OCI-LY3 (cell line): ENCODE measurements at regions not wholly inside any gene's neighbourhood (a gene's known extent, or its start where the extent isn't known, plus 50 kb on each side); places are given as distances from the start of the nearest gene placed in this dataset.

ENCODE experiments used
- H2AFZ ChIP-seq: fragments of 200-600, 300-600 bp; shearing (Covaris generic); 2 replicates; pipeline ENCODE4 v1.6.0; 2014; ENCODE audit warnings: antibody characterized with exemption, low read depth, low read length
- H3K27ac ChIP-seq: fragments of 200-600, 300-600 bp; sonication (generic); 2 replicates; pipeline ENCODE4 v1.5.1; 2014; ENCODE audit warnings: mild to moderate bottlenecking, low read length, moderate library complexity, mixed read lengths
- H3K27me3 ChIP-seq: fragments of 200-600, 300-600 bp; sonication (generic); 2 replicates; pipeline ENCODE4 v1.6.1; 2014; ENCODE audit warnings: low read depth, low read length, mixed read lengths
- H3K36me3 ChIP-seq: fragments of 200-600, 300-600 bp; sonication (generic); replicated peaks from 2 replicates; pipeline ENCODE3; 2014; ENCODE audit warnings: low read depth, low read length, mixed read lengths
- H3K4me1 ChIP-seq: fragments of 300-600, 200-600 bp; sonication (generic); 2 replicates; pipeline ENCODE4 v1.6.1; 2014; ENCODE audit warnings: low read length, mixed read lengths
- H3K4me2 ChIP-seq: fragments of 200-600, 300-600 bp; sonication (generic); 2 replicates; pipeline ENCODE4 v1.6.1; 2014; ENCODE audit warnings: low read length, mixed read lengths
- H3K4me3 ChIP-seq: fragments of 300-600, 200-600 bp; sonication (generic); 2 replicates; pipeline ENCODE4 v1.5.1; 2014; ENCODE audit warnings: antibody characterized with exemption, mild to moderate bottlenecking, low read length, moderate library complexity
- H3K79me2 ChIP-seq: fragments of 300-600, 200-600 bp; shearing (Covaris generic); 2 replicates; pipeline ENCODE4 v1.6.1; 2014; ENCODE audit warnings: mild to moderate bottlenecking, low read length, mixed read lengths
- H3K9ac ChIP-seq: fragments of 300-600, 200-600 bp; shearing (Covaris generic); 2 replicates; pipeline ENCODE4 v1.6.0; 2014; ENCODE audit warnings: mild to moderate bottlenecking, low read length, moderate library complexity
- H3K9me3 ChIP-seq: fragments of 200-600, 300-600 bp; shearing (Covaris generic); 2 replicates; pipeline ENCODE4 v1.6.1; 2014; ENCODE audit warnings: low read length, mixed read lengths; ENCODE audit not compliant: insufficient read depth
- H4K20me1 ChIP-seq: fragments of 200-600, 300-600 bp; sonication (generic); 2 replicates; pipeline ENCODE4 v1.6.1; 2016; ENCODE audit warnings: low read length, mixed read lengths; ENCODE audit not compliant: insufficient read depth
- CTCF ChIP-seq: fragments of 200-600, 300-600 bp; sonication (generic); IDR thresholded peaks from 2 replicates; pipeline ENCODE4 v1.5.1; 2014; ENCODE audit warnings: antibody characterized with exemption, low read length, low read depth
- EZH2phosphoT487 ChIP-seq: fragments of 200-600 bp; shearing (Covaris generic); IDR thresholded peaks from 2 replicates; pipeline ENCODE4 v1.6.1; 2018; ENCODE audit warnings: antibody characterized with exemption, mixed run types, low read depth

GRCh38 chr5:136906545-136906944 is 541.2 kb upstream of the TRPC7 start:
- no peak overlapping the region for H2AFZ ChIP-seq
- H3K4me3 ChIP-seq = no peak overlapping the region
- H3K27me3 ChIP-seq = no peaks in the 10 kb centered on the region
- H4K20me1 ChIP-seq = no peaks in the 10 kb centered on the region
- no peak overlapping the region for H3K4me2 ChIP-seq
- H3K9ac ChIP-seq = no peak overlapping the region
- no peaks in the 10 kb centered on the region for H3K9me3 ChIP-seq
- TF ChIP-seq EZH2phosphoT487 (no peak), CTCF (no peak)
- no peaks in the 10 kb centered on the region for H3K4me1 ChIP-seq
- no peaks in the 10 kb centered on the region for H3K79me2 ChIP-seq
- no peak overlapping the region for H3K27ac ChIP-seq
- H3K36me3 ChIP-seq = no peaks in the 10 kb centered on the region

- Histone ChIP-seq H3K4me1 (no peaks in the 10 kb centered on the region), H3K79me2 (no peaks in the 10 kb centered on the region), H3K27ac (no peak overlapping the region), H3K4me2 (no peak overlapping the region), H3K27me3 (no peaks in the 10 kb centered on the region), H3K36me3 (no peaks in the 10 kb centered on the region), H2AFZ (no peak overlapping the region), H3K4me3 (no peak overlapping the region), H4K20me1 (no peaks in the 10 kb centered on the region), H3K9ac (no peak overlapping the region), H3K9me3 (no peaks in the 10 kb centered on the region)
- TF ChIP-seq EZH2phosphoT487 (no peak), CTCF (no peak)
These were observed 540.2 kb upstream of the TRPC7 start for GRCh38 chr5:136905571-136905970.

GRCh38 chr5:136894070-136894469 is 528.7 kb upstream of the TRPC7 start:
- H3K36me3 ChIP-seq = no peaks in the 10 kb centered on the region
- H3K79me2 ChIP-seq = no peaks in the 10 kb centered on the region
- no peaks in the 10 kb centered on the region for H3K4me1 ChIP-seq
- no peak overlapping the region for H3K4me2 ChIP-seq
- H3K9ac ChIP-seq = no peak overlapping the region
- no peak for TF ChIP-seq EZH2phosphoT487
- TF ChIP-seq CTCF = no peak
- no peaks in the 10 kb centered on the region for H3K9me3 ChIP-seq
- no peak overlapping the region for H3K4me3 ChIP-seq
- no peaks in the 10 kb centered on the region for H3K27me3 ChIP-seq
- no peak overlapping the region for H3K27ac ChIP-seq
- no peak overlapping the region for H2AFZ ChIP-seq
- H4K20me1 ChIP-seq = no peaks in the 10 kb centered on the region

- H2AFZ ChIP-seq = no peak overlapping the region
These were observed 526.7 kb upstream of the TRPC7 start for GRCh38 chr5:136892000-136892399.

More at GRCh38 chr5:136892000-136892399, 526.7 kb upstream of the TRPC7 start:
- Histone ChIP-seq H3K27ac (no peak overlapping the region), H4K20me1 (no peaks in the 10 kb centered on the region), H3K36me3 (no peaks in the 10 kb centered on the region), H3K4me3 (no peak overlapping the region), H3K79me2 (no peaks in the 10 kb centered on the region), H3K4me1 (no peaks in the 10 kb centered on the region), H3K4me2 (no peak overlapping the region), H3K9ac (no peak overlapping the region), H3K27me3 (no peaks in the 10 kb centered on the region), H3K9me3 (no peaks in the 10 kb centered on the region)
- no peak for TF ChIP-seq CTCF
- no peak for TF ChIP-seq EZH2phosphoT487
